Upper lobe of left lung (tissue), 4 donors: ENCODE measurements at regions not wholly inside any gene's neighbourhood (a gene's known extent, or its start where the extent isn't known, plus 50 kb on each side); places are given as distances from the start of the nearest gene placed in this dataset.

Experiments used
- CTCF ChIP-seq, 6 experiments: fragments of 450-650 bp in 4 of 6; fragments of 200-600 bp in 2 of 6; sonication (generic) in 2 of 6; IDR thresholded peaks; one replicate each; pipeline ENCODE4 v1.5.1; 2016 to 2019; ENCODE audit warnings: antibody characterized with exemption in 6 of 6
- POLR2A ChIP-seq, 4 donors: fragments of 450-650 bp; IDR thresholded peaks; one replicate each; pipeline ENCODE4 v1.5.1; 2016 to 2017; ENCODE audit warnings: antibody characterized with exemption in 4 of 4, mild to moderate bottlenecking in 2 of 4

DNA sequence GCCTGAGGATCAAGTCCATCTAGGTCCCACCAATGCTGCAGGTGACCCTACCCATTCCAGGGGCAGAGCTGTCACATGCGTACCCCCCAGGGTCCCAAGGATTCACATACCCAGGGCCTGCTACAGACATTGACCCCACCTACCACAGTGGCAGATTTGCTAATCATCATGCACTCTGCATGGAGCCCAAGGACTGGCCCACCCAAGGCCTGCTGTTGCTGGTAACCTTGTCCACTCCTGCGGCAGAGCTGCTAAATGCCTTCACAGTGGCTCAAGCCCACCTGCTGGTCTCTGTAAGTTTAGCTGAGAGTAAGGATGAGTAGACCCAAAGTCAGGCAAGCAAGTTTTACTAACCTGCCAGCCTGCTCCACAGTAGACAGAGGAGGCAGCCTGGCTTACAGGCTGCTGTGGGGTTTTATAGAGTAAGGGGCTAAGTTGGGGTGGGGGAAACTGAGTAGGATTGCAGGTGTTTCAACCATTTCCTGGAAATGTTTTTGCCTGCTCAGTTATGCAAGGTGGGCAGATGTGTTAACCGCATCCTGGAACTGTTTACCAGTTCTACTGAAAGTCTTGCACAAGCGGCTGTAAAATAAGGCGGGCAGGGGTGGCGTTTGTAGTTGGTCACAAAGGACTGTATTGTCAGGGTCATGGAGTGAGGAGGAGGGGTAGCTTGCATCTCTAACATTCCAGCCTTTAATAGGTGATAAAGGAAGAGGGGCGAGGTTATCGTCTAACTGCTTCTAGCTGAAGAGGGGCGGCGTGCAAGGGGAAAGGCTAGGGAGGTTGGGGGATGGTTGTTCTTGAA lies 2163.5 kb upstream of the WWC1 start:
- no peak for TF ChIP-seq CTCF (IDR thresholded peaks at IDR 0.05)
- TF ChIP-seq POLR2A (IDR thresholded peaks at IDR 0.05), result no peak
